Stomach (tissue), 8 donors: ENCODE measurements at regions not wholly inside any gene's neighbourhood (a gene's known extent, or its start where the extent isn't known, plus 50 kb on each side); places are given as distances from the start of the nearest gene placed in this dataset.
A peak's percentile ranks its signal among the peaks of the same experiment; 100 is the strongest.

Source experiments
- DNase-seq, 2 donors: peaks; one replicate each; pipeline versions ENCODE4 v3.0.0 to v3.0.0-alpha.2; 2013 to 2019
- H3K27ac ChIP-seq, 5 donors: fragments of 200-600 bp in 4 of 5; sonication (generic) in 4 of 5; one replicate each; pipeline ENCODE4 v1.5.1; 2013 to 2019; ENCODE audit warnings: mild to moderate bottlenecking in 1 of 5, moderate library complexity in 1 of 5
- H3K27me3 ChIP-seq, 3 donors: fragments of 200-600 bp; sonication (generic); one replicate each; pipeline ENCODE4 v1.5.1; 2017 to 2019; ENCODE audit warnings: mixed run types in 1 of 3
- H3K36me3 ChIP-seq, 4 donors: fragments of 200-600 bp; sonication (generic); 1 replicate in 3 of 4; 2 replicates in 1 of 4; pipeline ENCODE4 v1.5.1; 2016 to 2019
- H3K4me1 ChIP-seq, 4 donors: fragments of 200-600 bp; sonication (generic); one replicate each; pipeline ENCODE4 v1.5.1; 2016 to 2019
- H3K4me3 ChIP-seq, 4 donors: fragments of 200-600 bp; sonication (generic) in 3 of 4; one replicate each; pipeline ENCODE4 v1.5.1; 2016 to 2019; ENCODE audit warnings: mild to moderate bottlenecking in 1 of 4
- H3K9me3 ChIP-seq, 4 donors: fragments of 200-600 bp; sonication (generic); one replicate each; pipeline ENCODE4 v1.5.1; 2016 to 2019
- EP300 ChIP-seq: sonication (generic); formaldehyde crosslinking; IDR thresholded peaks from one replicate; pipeline ENCODE4 v1.6.1; 2017; ENCODE audit warnings: antibody characterized with exemption
- POLR2A ChIP-seq, 4 donors: fragments of 450-650 bp; IDR thresholded peaks; one replicate each; pipeline ENCODE4 v1.6.1; 2016; ENCODE audit warnings: antibody characterized with exemption in 4 of 4, control low read depth in 2 of 4, mild to moderate bottlenecking in 1 of 4, moderate library complexity in 1 of 4
- POLR2AphosphoS5 ChIP-seq, 3 donors: sonication (generic); formaldehyde crosslinking; IDR thresholded peaks; one replicate each; pipeline ENCODE4 v1.6.1; 2016; ENCODE audit warnings: antibody characterized with exemption in 3 of 3
- WGBS, 5 donors: extraction: QIAGEN DNeasy Blood & Tissue Kit in 3 of 5; methylation state at CpG; one replicate each; pipeline versions ENCODE4 v1.1.5 to v1.1.7; 2013 to 2018; 5-methylcytosine and 5-hydroxymethylcytosine counted together
- intact Hi-C: fragments of 100-400 bp; cut with DNase I; formaldehyde crosslinking; loops from one replicate; pipeline ENCODE4 v1.15.1; 2023; ENCODE audit warnings: low total_unique reads
- TF ChIP-seq, protein P1 (sequence below), 7 experiments: fragments of 450-650 bp in 4 of 7; fragments of 200-600 bp in 3 of 7; sonication (generic) in 3 of 7; IDR thresholded peaks; one replicate each; pipeline ENCODE4 v1.5.1; 2016 to 2019; ENCODE audit warnings: antibody characterized with exemption in 7 of 7, control low read depth in 2 of 7, mild to moderate bottlenecking in 1 of 7
- donor health status: healthy with polysubstance abuse.
- donor health status: Bipolar disorder and iron deficiency.
- donor health status: healthy.

GRCh38 chr5:86671536-86671935 lies 53.8 kb downstream of the COX7C start:
- no peaks in the 10 kb centered on the region for H3K36me3 ChIP-seq
- no peak overlapping the region for H3K4me3 ChIP-seq
- TF ChIP-seq POLR2A (IDR thresholded peaks at IDR 0.05) = no peak
- TF ChIP-seq, protein P1, sequence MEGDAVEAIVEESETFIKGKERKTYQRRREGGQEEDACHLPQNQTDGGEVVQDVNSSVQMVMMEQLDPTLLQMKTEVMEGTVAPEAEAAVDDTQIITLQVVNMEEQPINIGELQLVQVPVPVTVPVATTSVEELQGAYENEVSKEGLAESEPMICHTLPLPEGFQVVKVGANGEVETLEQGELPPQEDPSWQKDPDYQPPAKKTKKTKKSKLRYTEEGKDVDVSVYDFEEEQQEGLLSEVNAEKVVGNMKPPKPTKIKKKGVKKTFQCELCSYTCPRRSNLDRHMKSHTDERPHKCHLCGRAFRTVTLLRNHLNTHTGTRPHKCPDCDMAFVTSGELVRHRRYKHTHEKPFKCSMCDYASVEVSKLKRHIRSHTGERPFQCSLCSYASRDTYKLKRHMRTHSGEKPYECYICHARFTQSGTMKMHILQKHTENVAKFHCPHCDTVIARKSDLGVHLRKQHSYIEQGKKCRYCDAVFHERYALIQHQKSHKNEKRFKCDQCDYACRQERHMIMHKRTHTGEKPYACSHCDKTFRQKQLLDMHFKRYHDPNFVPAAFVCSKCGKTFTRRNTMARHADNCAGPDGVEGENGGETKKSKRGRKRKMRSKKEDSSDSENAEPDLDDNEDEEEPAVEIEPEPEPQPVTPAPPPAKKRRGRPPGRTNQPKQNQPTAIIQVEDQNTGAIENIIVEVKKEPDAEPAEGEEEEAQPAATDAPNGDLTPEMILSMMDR (IDR thresholded peaks at IDR 0.05) = no peak
- TF ChIP-seq EP300 = no peak
- no peak for TF ChIP-seq POLR2AphosphoS5 (IDR thresholded peaks at IDR 0.05)
- intact Hi-C loops = no loop called here
- no peaks in the 10 kb centered on the region for H3K9me3 ChIP-seq
- no peak overlapping the region for H3K27ac ChIP-seq
- WGBS, 5 donors = 93 to 97% (median 95%) methylated on average over 3 of the region's 3 CpGs
- no peaks in the 10 kb centered on the region for H3K4me1 ChIP-seq
- no peak for DNase-seq
- H3K27me3 ChIP-seq = no peaks in the 10 kb centered on the region

- Histone ChIP-seq H3K36me3 (no peaks in the 10 kb centered on the region), H3K27ac (no peak overlapping the region), H3K4me3 (no peak overlapping the region), H3K9me3 (no peaks in the 10 kb centered on the region), H3K4me1 (no peaks in the 10 kb centered on the region), H3K27me3 (no peaks in the 10 kb centered on the region)
- WGBS, 5 donors = 78 to 84% (median 80%) methylated on average over 4 of the region's 4 CpGs
- intact Hi-C loops = no loop called here
- DNase-seq = no peak
- no peak for TF ChIP-seq POLR2A (IDR thresholded peaks at IDR 0.05)
- TF ChIP-seq POLR2AphosphoS5 (IDR thresholded peaks at IDR 0.05) = no peak
- no peak for TF ChIP-seq EP300
- TF ChIP-seq, protein P1 (IDR thresholded peaks at IDR 0.05) = no peak
These were observed 56.3 kb downstream of the COX7C start for GRCh38 chr5:86674069-86674468.

DNA sequence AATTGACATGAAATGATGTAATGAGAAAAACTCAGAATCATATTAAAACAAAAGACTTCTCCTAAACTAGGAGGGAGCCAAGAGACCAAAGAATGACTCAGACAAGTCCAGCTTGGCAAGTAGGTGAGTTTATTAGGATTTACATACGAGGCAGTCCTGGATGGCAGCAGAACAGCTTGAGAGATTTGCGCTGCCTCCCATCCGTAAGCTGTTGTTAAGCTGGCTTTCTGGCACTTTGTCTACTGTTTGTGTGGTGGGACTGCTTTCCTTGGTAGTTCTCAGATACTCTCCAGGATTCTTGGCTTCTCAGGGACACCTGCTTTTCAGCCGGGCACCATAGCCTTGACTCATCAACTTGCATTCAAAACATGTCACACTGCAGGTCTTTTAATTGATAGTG lies 57.6 kb downstream of the COX7C start:
- Histone ChIP-seq H3K4me3 (no peak overlapping the region), H3K27ac (no peak overlapping the region), H3K9me3 (no peaks in the 10 kb centered on the region), H3K27me3 (no peaks in the 10 kb centered on the region), H3K4me1 (peaks cover 0 to 8% (median 2%) of the 10 kb centered on the region in 4 donors), H3K36me3 (no peaks in the 10 kb centered on the region)
- intact Hi-C loops = no loop called here
- TF ChIP-seq EP300 (no peak), POLR2A (IDR thresholded peaks at IDR 0.05) (no peak), POLR2AphosphoS5 (IDR thresholded peaks at IDR 0.05) (no peak)
- TF ChIP-seq, protein P1 (IDR thresholded peaks at IDR 0.05) = no peak
- DNase-seq = no peak
- 66 to 79% (median 71%) methylated on average over 4 of the region's 4 CpGs for WGBS, 5 donors

DNA sequence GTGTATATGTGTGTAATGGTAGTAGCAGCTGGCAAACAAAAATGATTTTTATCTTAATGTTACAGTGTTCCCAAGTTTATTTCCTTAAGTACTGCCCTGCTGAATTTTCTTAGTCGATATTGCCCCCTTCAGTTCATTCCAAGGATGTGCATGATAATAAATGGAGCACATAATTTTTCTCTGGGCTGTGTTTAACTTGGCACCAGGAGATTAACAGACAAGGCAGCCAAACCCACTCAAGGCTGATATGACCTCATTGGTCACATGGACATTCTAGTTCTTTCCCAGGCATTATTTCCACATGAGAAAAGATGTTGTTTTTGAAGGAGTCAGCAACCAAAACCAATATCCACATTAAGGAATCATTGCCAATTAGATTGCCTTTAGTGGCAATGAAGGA lies 61.8 kb downstream of the COX7C start:
- WGBS, 5 donors = 0 to 8% (median 0%) methylated on average over 1 of the region's 1 CpG
- Histone ChIP-seq H3K4me3 (no peak overlapping the region), H3K4me1 (peaks cover 0 to 8% (median 2%) of the 10 kb centered on the region in 4 donors), H3K27ac (no peak overlapping the region), H3K27me3 (no peaks in the 10 kb centered on the region), H3K9me3 (no peaks in the 10 kb centered on the region), H3K36me3 (no peaks in the 10 kb centered on the region)
- intact Hi-C loops = no loop called here
- TF ChIP-seq, protein P1 (IDR thresholded peaks at IDR 0.05) = peak in 5 of 7 experiments; percentile 34 to 67 (median 46)
- no peak for TF ChIP-seq POLR2A (IDR thresholded peaks at IDR 0.05)
- peak; percentile 29 to 75 for DNase-seq
